ENCODE measurements at regions not wholly inside any gene's neighbourhood (a gene's known extent, or its start where the extent isn't known, plus 50 kb on each side); places are given as distances from the start of the nearest gene placed in this dataset.

DNA sequence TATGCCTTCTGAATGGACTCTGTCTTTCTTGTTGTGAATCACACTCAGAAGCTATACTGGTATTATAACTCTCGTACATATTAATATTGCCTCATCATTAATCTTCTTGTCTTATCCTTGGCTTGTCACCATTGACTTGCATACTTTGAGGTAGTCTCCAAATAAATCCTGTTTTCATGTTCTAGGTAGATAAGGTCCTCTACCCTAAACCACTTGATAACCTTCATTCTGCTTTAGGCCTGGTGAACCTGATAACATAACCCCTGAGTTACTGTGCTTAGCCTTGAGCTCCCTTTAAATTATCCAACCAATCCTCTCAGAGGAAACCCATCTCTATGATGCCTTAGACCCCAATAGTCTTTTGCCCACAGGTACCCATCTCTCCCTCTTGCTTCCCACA is 1162.3 kb downstream of the SLITRK1 start:
- no peak overlapping the region for H3K4me3 ChIP-seq (ENCODE audit: low read length)
- no peaks in the 10 kb centered on the region for H3K27me3 ChIP-seq (ENCODE audit: control insufficient read depth, insufficient read depth, low read length)
- H3K4me1 ChIP-seq (ENCODE audit: control insufficient read depth, insufficient read depth, low read length), result peaks cover 5% of the 10 kb centered on the region
- no peaks in the 10 kb centered on the region for H3K9me3 ChIP-seq (replicated peaks; ENCODE audit: low read length)
- H3K36me3 ChIP-seq (ENCODE audit: insufficient read depth, low read length), result no peaks in the 10 kb centered on the region
- H3K9ac ChIP-seq (ENCODE audit: low read depth, low read length), result no peak overlapping the region
- H3K4me2 ChIP-seq (ENCODE audit: low read length), result no peak overlapping the region

GRCh38 chr13:82717249-82717648 is 1165.0 kb downstream of the SLITRK1 start:
- Histone ChIP-seq H3K27me3 (ENCODE audit: control insufficient read depth, insufficient read depth, low read length) (no peaks in the 10 kb centered on the region), H3K9ac (ENCODE audit: low read depth, low read length) (no peak overlapping the region), H3K9me3 (replicated peaks; ENCODE audit: low read length) (no peaks in the 10 kb centered on the region), H3K4me3 (ENCODE audit: low read length) (no peak overlapping the region), H3K4me2 (ENCODE audit: low read length) (no peak overlapping the region), H3K36me3 (ENCODE audit: insufficient read depth, low read length) (no peaks in the 10 kb centered on the region), H3K4me1 (ENCODE audit: control insufficient read depth, insufficient read depth, low read length) (peaks cover 5% of the 10 kb centered on the region)

- no peak overlapping the region for H3K9ac ChIP-seq (ENCODE audit: low read depth, low read length)
- no peak overlapping the region for H3K4me2 ChIP-seq (ENCODE audit: low read length)
- H3K4me3 ChIP-seq (ENCODE audit: low read length), result no peak overlapping the region
- H3K4me1 ChIP-seq (ENCODE audit: control insufficient read depth, insufficient read depth, low read length), result peaks cover 5% of the 10 kb centered on the region
- H3K36me3 ChIP-seq (ENCODE audit: insufficient read depth, low read length), result no peaks in the 10 kb centered on the region
- no peaks in the 10 kb centered on the region for H3K27me3 ChIP-seq (ENCODE audit: control insufficient read depth, insufficient read depth, low read length)
- no peaks in the 10 kb centered on the region for H3K9me3 ChIP-seq (replicated peaks; ENCODE audit: low read length)
Observed at GRCh38 chr13:82713687-82714405, 1168.4 kb downstream of the SLITRK1 start.

- Histone ChIP-seq H3K27me3 (ENCODE audit: control insufficient read depth, insufficient read depth, low read length) (no peaks in the 10 kb centered on the region), H3K4me1 (ENCODE audit: control insufficient read depth, insufficient read depth, low read length) (no peaks in the 10 kb centered on the region), H3K4me3 (ENCODE audit: low read length) (no peak overlapping the region), H3K9me3 (replicated peaks; ENCODE audit: low read length) (no peaks in the 10 kb centered on the region), H3K36me3 (ENCODE audit: insufficient read depth, low read length) (no peaks in the 10 kb centered on the region), H3K4me2 (ENCODE audit: low read length) (no peak overlapping the region), H3K9ac (ENCODE audit: low read depth, low read length) (no peak overlapping the region)
Observed at GRCh38 chr13:82702513-82702912, 1179.8 kb downstream of the SLITRK1 start.

- H3K27me3 ChIP-seq (ENCODE audit: control insufficient read depth, insufficient read depth, low read length), result no peaks in the 10 kb centered on the region
- H3K4me3 ChIP-seq (ENCODE audit: low read length), result no peak overlapping the region
- H3K9me3 ChIP-seq (replicated peaks; ENCODE audit: low read length), result no peaks in the 10 kb centered on the region
- no peaks in the 10 kb centered on the region for H3K4me1 ChIP-seq (ENCODE audit: control insufficient read depth, insufficient read depth, low read length)
- no peak overlapping the region for H3K4me2 ChIP-seq (ENCODE audit: low read length)
- no peaks in the 10 kb centered on the region for H3K36me3 ChIP-seq (ENCODE audit: insufficient read depth, low read length)
- H3K9ac ChIP-seq (ENCODE audit: low read depth, low read length), result no peak overlapping the region
Observed at GRCh38 chr13:82701020-82701419, 1181.3 kb downstream of the SLITRK1 start.

DNA sequence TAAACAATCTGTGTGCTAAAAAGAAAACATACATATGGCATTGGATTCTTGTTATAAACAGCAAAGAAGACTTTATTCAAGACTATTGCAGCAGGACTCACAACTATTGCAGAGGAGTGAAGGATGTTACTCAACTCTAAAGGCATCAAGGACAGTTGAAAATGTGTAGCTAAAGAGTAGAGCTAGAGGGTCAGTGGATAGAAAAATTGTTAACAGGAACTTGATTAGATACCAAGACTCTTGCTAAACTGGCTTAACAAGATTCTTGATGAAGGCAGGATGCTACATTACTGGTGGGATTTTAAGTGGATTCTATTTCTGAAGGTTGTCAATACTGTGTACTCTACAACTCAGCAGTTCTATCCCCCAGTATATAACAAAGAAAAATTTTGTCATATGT is 1183.3 kb downstream of the SLITRK1 start:
- no peaks in the 10 kb centered on the region for H3K36me3 ChIP-seq (ENCODE audit: insufficient read depth, low read length)
- H3K27me3 ChIP-seq (ENCODE audit: control insufficient read depth, insufficient read depth, low read length), result no peaks in the 10 kb centered on the region
- H3K9me3 ChIP-seq (replicated peaks; ENCODE audit: low read length), result no peaks in the 10 kb centered on the region
- no peak overlapping the region for H3K4me3 ChIP-seq (ENCODE audit: low read length)
- no peak overlapping the region for H3K9ac ChIP-seq (ENCODE audit: low read depth, low read length)
- no peak overlapping the region for H3K4me2 ChIP-seq (ENCODE audit: low read length)
- H3K4me1 ChIP-seq (ENCODE audit: control insufficient read depth, insufficient read depth, low read length), result no peaks in the 10 kb centered on the region

- H3K9me3 ChIP-seq (replicated peaks; ENCODE audit: low read length), result no peaks in the 10 kb centered on the region
- H3K4me3 ChIP-seq (ENCODE audit: low read length), result no peak overlapping the region
- H3K4me1 ChIP-seq (ENCODE audit: control insufficient read depth, insufficient read depth, low read length), result no peaks in the 10 kb centered on the region
- H3K36me3 ChIP-seq (ENCODE audit: insufficient read depth, low read length), result no peaks in the 10 kb centered on the region
- H3K9ac ChIP-seq (ENCODE audit: low read depth, low read length), result no peak overlapping the region
- H3K4me2 ChIP-seq (ENCODE audit: low read length), result no peak overlapping the region
- no peaks in the 10 kb centered on the region for H3K27me3 ChIP-seq (ENCODE audit: control insufficient read depth, insufficient read depth, low read length)
Observed at GRCh38 chr13:82698383-82698782, 1183.9 kb downstream of the SLITRK1 start.

DNA sequence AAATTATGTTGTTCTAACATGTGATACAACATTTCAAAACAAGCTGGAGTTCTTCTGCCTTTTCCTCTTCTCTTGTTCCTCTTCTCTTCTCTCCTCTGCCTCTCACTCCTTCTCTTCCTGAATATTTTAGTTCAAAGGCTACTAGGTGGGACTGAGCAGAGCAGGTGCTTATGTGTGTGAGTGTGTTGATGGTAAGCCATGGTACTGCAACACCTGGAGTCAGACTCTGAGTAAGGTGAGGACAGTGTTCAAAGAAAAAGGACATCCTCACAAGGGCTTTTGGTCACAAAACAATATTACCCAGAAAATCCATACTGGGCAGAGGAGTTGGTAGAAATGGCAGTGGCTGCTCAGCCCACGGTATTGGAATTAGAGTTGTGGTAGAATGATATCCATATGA is 1188.7 kb downstream of the SLITRK1 start:
- Histone ChIP-seq H3K9ac (ENCODE audit: low read depth, low read length) (no peak overlapping the region), H3K4me3 (ENCODE audit: low read length) (no peak overlapping the region), H3K4me2 (ENCODE audit: low read length) (no peak overlapping the region), H3K9me3 (replicated peaks; ENCODE audit: low read length) (no peaks in the 10 kb centered on the region), H3K36me3 (ENCODE audit: insufficient read depth, low read length) (no peaks in the 10 kb centered on the region), H3K27me3 (ENCODE audit: control insufficient read depth, insufficient read depth, low read length) (no peaks in the 10 kb centered on the region), H3K4me1 (ENCODE audit: control insufficient read depth, insufficient read depth, low read length) (no peaks in the 10 kb centered on the region)

DNA sequence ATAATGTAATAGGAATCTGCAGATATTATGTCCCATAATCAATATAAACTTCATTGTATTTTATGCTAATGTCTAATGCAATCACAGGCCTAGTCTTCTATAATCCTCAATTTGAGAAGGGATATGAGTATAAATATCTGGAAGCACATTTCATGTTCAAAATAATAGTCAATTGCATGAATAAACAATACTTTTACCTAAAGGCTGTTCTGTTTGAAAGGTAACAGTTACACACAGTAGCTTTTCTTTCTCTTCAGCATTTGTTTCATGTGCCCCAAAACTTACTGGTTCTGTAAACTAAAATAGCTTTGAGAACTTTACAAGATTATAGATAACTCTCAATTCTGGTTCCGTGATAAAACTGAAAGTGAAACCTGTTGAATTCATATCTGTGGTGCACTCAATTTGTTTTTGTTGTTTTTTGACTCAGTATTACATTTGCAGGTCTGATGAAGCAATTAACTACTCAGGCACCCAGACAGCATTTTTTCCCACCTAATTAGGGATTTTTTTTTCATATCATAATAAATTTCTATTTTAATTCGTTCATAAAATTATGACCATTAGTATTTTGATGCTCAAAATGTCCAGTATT is 1193.8 kb downstream of the SLITRK1 start:
- H3K9ac ChIP-seq (ENCODE audit: low read depth, low read length), result peak overlapping the region; percentile 23
- H3K4me3 ChIP-seq (ENCODE audit: low read length), result peak overlapping the region; percentile 1
- no peaks in the 10 kb centered on the region for H3K9me3 ChIP-seq (replicated peaks; ENCODE audit: low read length)
- H3K4me1 ChIP-seq (ENCODE audit: control insufficient read depth, insufficient read depth, low read length), result no peaks in the 10 kb centered on the region
- no peaks in the 10 kb centered on the region for H3K27me3 ChIP-seq (ENCODE audit: control insufficient read depth, insufficient read depth, low read length)
- H3K36me3 ChIP-seq (ENCODE audit: insufficient read depth, low read length), result no peaks in the 10 kb centered on the region
- peak overlapping the region; percentile 46 for H3K4me2 ChIP-seq (ENCODE audit: low read length)

DNA sequence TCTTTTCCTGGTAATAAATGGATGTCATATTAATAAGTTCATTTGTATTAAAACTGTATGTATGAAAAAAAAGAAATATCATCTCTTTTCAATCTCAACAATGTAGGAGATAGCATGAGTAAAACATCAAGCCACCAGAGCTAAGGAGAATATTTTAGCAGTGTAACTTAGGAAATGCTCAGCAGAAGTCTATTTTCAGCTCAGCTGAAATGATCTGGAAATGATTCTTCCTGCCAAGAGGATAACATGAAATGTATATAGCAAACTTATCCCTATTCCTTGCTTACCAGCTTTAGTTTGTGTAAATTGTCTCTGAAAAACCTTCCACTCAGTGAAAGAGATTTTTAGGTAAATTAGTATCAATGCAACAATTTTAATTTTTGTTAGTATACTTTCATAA is 1194.4 kb downstream of the SLITRK1 start:
- no peaks in the 10 kb centered on the region for H3K27me3 ChIP-seq (ENCODE audit: control insufficient read depth, insufficient read depth, low read length)
- H3K36me3 ChIP-seq (ENCODE audit: insufficient read depth, low read length), result no peaks in the 10 kb centered on the region
- H3K9me3 ChIP-seq (replicated peaks; ENCODE audit: low read length), result no peaks in the 10 kb centered on the region
- no peak overlapping the region for H3K4me3 ChIP-seq (ENCODE audit: low read length)
- peak overlapping the region; percentile 23 for H3K9ac ChIP-seq (ENCODE audit: low read depth, low read length)
- H3K4me2 ChIP-seq (ENCODE audit: low read length), result peak overlapping the region; percentile 46
- no peaks in the 10 kb centered on the region for H3K4me1 ChIP-seq (ENCODE audit: control insufficient read depth, insufficient read depth, low read length)

- no peaks in the 10 kb centered on the region for H3K27me3 ChIP-seq (ENCODE audit: control insufficient read depth, insufficient read depth, low read length)
- H3K9ac ChIP-seq (ENCODE audit: low read depth, low read length), result no peak overlapping the region
- no peak overlapping the region for H3K4me2 ChIP-seq (ENCODE audit: low read length)
- H3K4me1 ChIP-seq (ENCODE audit: control insufficient read depth, insufficient read depth, low read length), result no peaks in the 10 kb centered on the region
- H3K4me3 ChIP-seq (ENCODE audit: low read length), result no peak overlapping the region
- H3K36me3 ChIP-seq (ENCODE audit: insufficient read depth, low read length), result no peaks in the 10 kb centered on the region
- H3K9me3 ChIP-seq (replicated peaks; ENCODE audit: low read length), result no peaks in the 10 kb centered on the region
Observed at GRCh38 chr13:82681535-82681934, 1200.7 kb downstream of the SLITRK1 start.

GRCh38 chr13:82678052-82678451 is 1204.2 kb downstream of the SLITRK1 start:
- no peaks in the 10 kb centered on the region for H3K4me1 ChIP-seq (ENCODE audit: control insufficient read depth, insufficient read depth, low read length)

More at GRCh38 chr13:82678052-82678451, 1204.2 kb downstream of the SLITRK1 start:
- no peaks in the 10 kb centered on the region for H3K36me3 ChIP-seq (ENCODE audit: insufficient read depth, low read length)
- no peak overlapping the region for H3K4me2 ChIP-seq (ENCODE audit: low read length)
- H3K9me3 ChIP-seq (replicated peaks; ENCODE audit: low read length), result no peaks in the 10 kb centered on the region
- H3K27me3 ChIP-seq (ENCODE audit: control insufficient read depth, insufficient read depth, low read length), result no peaks in the 10 kb centered on the region
- no peak overlapping the region for H3K9ac ChIP-seq (ENCODE audit: low read depth, low read length)
- H3K4me3 ChIP-seq (ENCODE audit: low read length), result no peak overlapping the region

Measured in skeletal muscle satellite cell (primary cell).